HepG2 (cell line): ENCODE measurements at regions not wholly inside any gene's neighbourhood (a gene's known extent, or its start where the extent isn't known, plus 50 kb on each side); places are given as distances from the start of the nearest gene placed in this dataset.

Experiments
- FOXP1 ChIP-seq, 2 experiments: fragments of 450-650 bp in 1 of 2; IDR thresholded peaks; 2 replicates each; pipeline ENCODE4 v1.6.1; 2017 to 2018; ENCODE audit warnings: antibody characterized with exemption in 1 of 2
- MIER2 ChIP-seq: IDR thresholded peaks from 2 replicates; pipeline ENCODE4 v1.6.1; 2016; ENCODE audit warnings: missing biosample characterization, missing genetic modification reagents
- RAD51 ChIP-seq: fragments of 450-650 bp; IDR thresholded peaks from 2 replicates; pipeline ENCODE4 v1.6.1; 2016; ENCODE audit warnings: borderline replicate concordance

GRCh38 chr10:88187472-88187871 lies 324.0 kb downstream of the PTEN start:
- TF ChIP-seq MIER2 (CRISPR knock-in tag): no peak
- no peak for TF ChIP-seq FOXP1 (IDR thresholded peaks at IDR 0.05)
- no peak for TF ChIP-seq FOXP1 (CRISPR knock-in tag; IDR thresholded peaks at IDR 0.05)
- no peak for TF ChIP-seq RAD51
